HCT116 (cell line): ENCODE measurements at regions not wholly inside any gene's neighbourhood (a gene's known extent, or its start where the extent isn't known, plus 50 kb on each side); places are given as distances from the start of the nearest gene placed in this dataset.

Experiments used
- ATAC-seq: fragments of 200-7000 bp; cut with Tn5 transposase; 2 replicates; pipeline ENCODE4 v1.9.1; 2020; ENCODE audit warnings: mild to moderate bottlenecking, moderate library complexity
- BruUV-seq: library from RNA; stranded (reverse); fragments of 400-500 nt; replicated peaks from 2 replicates; lab custom pipeline; 2021; lab: Mats Ljungman, UMichigan
- CTCF ChIA-PET: fragments of 300-600 bp; sonication (Branson Sonifier 250); formaldehyde crosslinking; loops from one replicate; lab custom pipeline; 2021; ENCODE audit warnings: antibody characterized with exemption; lab: Charles Lee
- POLR2A ChIA-PET: fragments of 300-600, 350-600 bp; sonication (Branson Sonifier 250); formaldehyde crosslinking; loops from one replicate; lab custom pipeline; 2021; ENCODE audit warnings: antibody characterized with exemption; lab: Charles Lee
- RAD21 ChIA-PET, 2 experiments: fragments of 300-600 bp; sonication (Branson Sonifier 250); formaldehyde crosslinking; loops; one replicate each; lab custom pipeline; 2023; ENCODE audit warnings: low total read pairs in 2 of 2; ENCODE audit not compliant: uncharacterized antibody in 2 of 2, unreplicated experiment in 2 of 2, low non-redundant PET in 1 of 2; lab: Charles Lee
- DNase-seq: peaks from one replicate; pipeline ENCODE4 v3.0.0-alpha.2; 2010; ENCODE audit warnings: low read depth, low spot score
- H2AFZ ChIP-seq: fragments of 200-600 bp; shearing (Covaris generic), sonication (generic); 2 replicates; pipeline ENCODE4 v1.6.1; 2017; ENCODE audit warnings: low read depth, mixed run types, mixed read lengths, antibody characterized with exemption, low read length; ENCODE audit not compliant: poor library complexity, severe bottlenecking
- H3K27ac ChIP-seq: 2 replicates; pipeline ENCODE4 v1.5.1; 2012; ENCODE audit warnings: low read depth, low read length
- H3K27me3 ChIP-seq: fragments of 200-600 bp; sonication (generic); 2 replicates; pipeline ENCODE4 v1.6.1; 2016; ENCODE audit warnings: mixed run types, low read length, mixed read lengths; ENCODE audit not compliant: insufficient read depth
- H3K36me3 ChIP-seq, 2 experiments: fragments of 200-500 bp in 1 of 2; fragments of 200-600 bp in 1 of 2; sonication (Bioruptor generic) in 1 of 2; sonication (generic) in 1 of 2; 2 replicates each; pipeline versions ENCODE4 v1.5.1 to v1.6.1; 2014 to 2016; ENCODE audit warnings: low read length in 2 of 2, inconsistent platforms in 1 of 2, mixed read lengths in 1 of 2, mixed run types in 1 of 2; ENCODE audit not compliant: insufficient read depth in 2 of 2, control insufficient read depth in 1 of 2
- H3K4me1 ChIP-seq, 2 experiments: fragments of 200-600 bp in 1 of 2; sonication (generic) in 1 of 2; 2 replicates each; pipeline versions ENCODE4 v1.5.1 to v1.6.1; 2012 to 2017; ENCODE audit warnings: low read length in 2 of 2, inconsistent platforms in 1 of 2, mild to moderate bottlenecking in 1 of 2, mixed read lengths in 1 of 2, mixed run types in 1 of 2, moderate library complexity in 1 of 2; ENCODE audit not compliant: insufficient read depth in 2 of 2, control insufficient read depth in 1 of 2
- H3K4me2 ChIP-seq: fragments of 200-600 bp; sonication (generic); 2 replicates; pipeline ENCODE4 v1.6.1; 2017; ENCODE audit warnings: mixed run types, low read length, mixed read lengths
- H3K4me3 ChIP-seq, 2 experiments: fragments of 200-600 bp in 1 of 2; sonication (generic) in 1 of 2; replicated peaks in 1 of 2; 2 replicates each; pipeline ENCODE4 v1.5.1; 2011 to 2016; ENCODE audit warnings: low read length in 2 of 2, control low read depth in 1 of 2, low read depth in 1 of 2, mild to moderate bottlenecking in 1 of 2, mixed read lengths in 1 of 2, mixed run types in 1 of 2
- H3K79me2 ChIP-seq: fragments of 200-600 bp; sonication (generic); 2 replicates; pipeline ENCODE4 v1.6.1; 2017; ENCODE audit warnings: mild to moderate bottlenecking, mixed run types, low read length, moderate library complexity, mixed read lengths; ENCODE audit not compliant: insufficient read depth
- H3K9ac ChIP-seq: fragments of 200-600 bp; sonication (generic); 2 replicates; pipeline ENCODE4 v1.6.1; 2016; ENCODE audit warnings: low read length, mixed read lengths
- H3K9me2 ChIP-seq: fragments of 200-600 bp; sonication (generic), shearing (Covaris generic); 2 replicates; pipeline ENCODE4 v1.6.1; 2017; ENCODE audit warnings: mixed run types, mild to moderate bottlenecking, moderate library complexity; ENCODE audit not compliant: insufficient read depth
- H3K9me3 ChIP-seq, 2 experiments: fragments of 200-500 bp in 1 of 2; fragments of 200-600 bp in 1 of 2; sonication (Bioruptor generic) in 1 of 2; sonication (generic) in 1 of 2; 2 replicates each; pipeline ENCODE4 v1.6.1; 2014 to 2017; ENCODE audit warnings: low read length in 2 of 2, mixed read lengths in 2 of 2, inconsistent platforms in 1 of 2, low read depth in 1 of 2, mild to moderate bottlenecking in 1 of 2, mixed run types in 1 of 2, moderate library complexity in 1 of 2; ENCODE audit not compliant: control insufficient read depth in 1 of 2, insufficient read depth in 1 of 2
- H4K20me1 ChIP-seq: fragments of 200-600 bp; sonication (generic), shearing (Covaris generic); 2 replicates; pipeline ENCODE4 v1.6.1; 2017; ENCODE audit warnings: mixed run types, mild to moderate bottlenecking, moderate library complexity; ENCODE audit not compliant: insufficient read depth
- CEBPB ChIP-seq: IDR thresholded peaks from 2 replicates; pipeline ENCODE4 v1.6.1; 2012; ENCODE audit warnings: low read depth
- ELF1 ChIP-seq: IDR thresholded peaks from 2 replicates; pipeline ENCODE4 v1.6.1; 2012; ENCODE audit warnings: low read depth, borderline replicate concordance
- POLR2AphosphoS5 ChIP-seq: IDR thresholded peaks from 2 replicates; pipeline ENCODE4 v1.6.1; 2011; ENCODE audit warnings: mild to moderate bottlenecking, low read depth, low read length, moderate library complexity
- intact Hi-C: fragments of 100-400 bp; cut with micrococcal nuclease; formaldehyde crosslinking; loops from 2 replicates; pipeline ENCODE4 v1.10.0; 2022
- TF ChIP-seq, protein P1 (sequence below): IDR thresholded peaks from 2 replicates; pipeline ENCODE4 v1.6.1; 2011; ENCODE audit warnings: mild to moderate bottlenecking, low read length, moderate library complexity; ENCODE audit not compliant: insufficient replicate concordance; ENCODE audit errors: extremely low read depth

DNA sequence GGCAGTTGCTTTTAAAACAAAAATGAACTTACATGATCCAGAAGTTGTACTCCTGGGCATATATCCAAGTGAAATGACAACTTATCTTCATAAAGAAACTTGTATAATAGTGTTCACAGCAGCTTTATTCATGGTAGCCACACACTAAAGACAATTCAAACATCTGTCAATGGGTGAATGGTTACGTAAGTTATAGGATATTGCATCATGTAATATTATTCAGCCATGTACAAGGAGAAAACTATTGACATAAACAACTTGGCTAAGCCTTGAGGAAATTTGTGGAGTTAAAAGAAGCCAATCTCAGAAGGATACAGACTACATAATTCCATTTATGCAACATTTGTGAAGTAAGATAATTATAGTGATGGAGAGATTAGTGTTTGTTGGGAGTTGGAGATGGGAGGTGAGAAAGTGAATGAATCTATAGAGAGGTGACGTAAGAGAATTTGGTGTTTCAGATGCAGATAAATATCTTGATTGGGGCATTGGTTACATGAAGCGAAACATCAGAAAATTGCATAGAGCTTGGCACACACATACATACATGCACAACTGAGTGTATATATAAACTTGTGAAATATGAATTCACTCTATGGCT lies 49.9 kb upstream of the GRIK1 start:
- Histone ChIP-seq H3K4me3 (no peak overlapping the region), H3K4me2 (no peak overlapping the region), H3K9ac (no peak overlapping the region), H3K27me3 (no peaks in the 10 kb centered on the region), H3K4me1 (no peaks in the 10 kb centered on the region), H3K36me3 (no peaks in the 10 kb centered on the region), H2AFZ (no peak overlapping the region), H4K20me1 (no peaks in the 10 kb centered on the region), H3K9me3 (peaks cover 23 to 36% of the 10 kb centered on the region in 2 experiments; a peak in 3 of 4 replicates), H3K9me2 (no peaks in the 10 kb centered on the region), H3K27ac (no peak overlapping the region), H3K79me2 (no peaks in the 10 kb centered on the region)
- no peak for DNase-seq
- POLR2A ChIA-PET, result no interaction called here
- CTCF ChIA-PET, result no interaction called here
- no peak for ATAC-seq
- RAD21 ChIA-PET, result no interaction called here
- intact Hi-C loops, result no loop called here
- no TSS peak for BruUV-seq
- no peak for TF ChIP-seq CEBPB
- no peak for TF ChIP-seq POLR2AphosphoS5
- TF ChIP-seq, protein P1, sequence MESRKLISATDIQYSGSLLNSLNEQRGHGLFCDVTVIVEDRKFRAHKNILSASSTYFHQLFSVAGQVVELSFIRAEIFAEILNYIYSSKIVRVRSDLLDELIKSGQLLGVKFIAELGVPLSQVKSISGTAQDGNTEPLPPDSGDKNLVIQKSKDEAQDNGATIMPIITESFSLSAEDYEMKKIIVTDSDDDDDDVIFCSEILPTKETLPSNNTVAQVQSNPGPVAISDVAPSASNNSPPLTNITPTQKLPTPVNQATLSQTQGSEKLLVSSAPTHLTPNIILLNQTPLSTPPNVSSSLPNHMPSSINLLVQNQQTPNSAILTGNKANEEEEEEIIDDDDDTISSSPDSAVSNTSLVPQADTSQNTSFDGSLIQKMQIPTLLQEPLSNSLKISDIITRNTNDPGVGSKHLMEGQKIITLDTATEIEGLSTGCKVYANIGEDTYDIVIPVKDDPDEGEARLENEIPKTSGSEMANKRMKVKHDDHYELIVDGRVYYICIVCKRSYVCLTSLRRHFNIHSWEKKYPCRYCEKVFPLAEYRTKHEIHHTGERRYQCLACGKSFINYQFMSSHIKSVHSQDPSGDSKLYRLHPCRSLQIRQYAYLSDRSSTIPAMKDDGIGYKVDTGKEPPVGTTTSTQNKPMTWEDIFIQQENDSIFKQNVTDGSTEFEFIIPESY, result no peak
- TF ChIP-seq ELF1, result no peak
